ENCODE measurements at regions not wholly inside any gene's neighbourhood (a gene's known extent, or its start where the extent isn't known, plus 50 kb on each side); places are given as distances from the start of the nearest gene placed in this dataset.

GRCh38 chrX:134715930-134716619, 57.8 kb upstream of the PLAC1 start:
- Histone ChIP-seq H3K4me3 (ENCODE audit: low read depth, low read length, poor library complexity, severe bottlenecking) (no peak overlapping the region), H2AFZ (ENCODE audit: low read length) (no peak overlapping the region), H3K79me2 (ENCODE audit: insufficient read depth, low read depth, low read length) (no peaks in the 10 kb centered on the region), H3K36me3 (ENCODE audit: insufficient read depth, low read length) (no peaks in the 10 kb centered on the region), H3K4me2 (ENCODE audit: low read length) (no peak overlapping the region), H4K20me1 (ENCODE audit: insufficient read depth, low read length) (no peaks in the 10 kb centered on the region), H3K9me3 (ENCODE audit: low read length) (no peaks in the 10 kb centered on the region), H3K4me1 (ENCODE audit: insufficient read depth, low read length, poor library complexity, severe bottlenecking) (peaks cover 9% of the 10 kb centered on the region), H3K9me2 (ENCODE audit: insufficient read depth, low read length) (no peaks in the 10 kb centered on the region), H3K27ac (ENCODE audit: low read depth, low read length, poor library complexity, severe bottlenecking) (no peak overlapping the region)
- no peak for TF ChIP-seq CTCF (conservative IDR thresholded peaks at IDR 0.05; ENCODE audit: low read length)
- TF ChIP-seq EZH2phosphoT487 (IDR thresholded peaks at IDR 0.05; ENCODE audit: borderline replicate concordance, low read depth, low read length) = no peak
- BruUV-seq (replicated peaks) = no TSS peak
- no peak for DNase-seq (ENCODE audit: low spot score)
- ChIA-PET CTCF (ENCODE audit: unreplicated experiment) (no interaction called here), POLR2A (interaction anchor here (0.5 to 0.6 kb wide), 3 partner anchors 163 to 1818 kb away, joined by 3 to 5 read pairs (median 4); no protein-coding TSS in a partner anchor)
- intact Hi-C loops (cut with micrococcal nuclease; ENCODE audit: unreplicated experiment) = no loop called here

GRCh38 chrX:134714633-134715110, 56.4 kb upstream of the PLAC1 start:
- Histone ChIP-seq H3K9me3 (ENCODE audit: low read length) (no peaks in the 10 kb centered on the region), H3K27ac (ENCODE audit: low read depth, low read length, poor library complexity, severe bottlenecking) (no peak overlapping the region), H3K36me3 (ENCODE audit: insufficient read depth, low read length) (no peaks in the 10 kb centered on the region), H3K4me1 (ENCODE audit: insufficient read depth, low read length, poor library complexity, severe bottlenecking) (peaks cover 9% of the 10 kb centered on the region), H3K4me3 (ENCODE audit: low read depth, low read length, poor library complexity, severe bottlenecking) (no peak overlapping the region), H3K4me2 (ENCODE audit: low read length) (no peak overlapping the region), H3K9me2 (ENCODE audit: insufficient read depth, low read length) (no peaks in the 10 kb centered on the region), H2AFZ (ENCODE audit: low read length) (no peak overlapping the region), H3K79me2 (ENCODE audit: insufficient read depth, low read depth, low read length) (no peaks in the 10 kb centered on the region), H4K20me1 (ENCODE audit: insufficient read depth, low read length) (no peaks in the 10 kb centered on the region)
- CTCF ChIA-PET (ENCODE audit: unreplicated experiment) = no interaction called here
- TF ChIP-seq CTCF (conservative IDR thresholded peaks at IDR 0.05; ENCODE audit: low read length) (no peak), EZH2phosphoT487 (IDR thresholded peaks at IDR 0.05; ENCODE audit: borderline replicate concordance, low read depth, low read length) (no peak)
- no peak for DNase-seq (ENCODE audit: low spot score)
- POLR2A ChIA-PET = no interaction called here
- intact Hi-C loops (cut with micrococcal nuclease; ENCODE audit: unreplicated experiment) = no loop called here
- no TSS peak for BruUV-seq (replicated peaks)

- Histone ChIP-seq H3K79me2 (ENCODE audit: insufficient read depth, low read depth, low read length) (no peaks in the 10 kb centered on the region), H3K36me3 (ENCODE audit: insufficient read depth, low read length) (no peaks in the 10 kb centered on the region), H3K9me2 (ENCODE audit: insufficient read depth, low read length) (no peaks in the 10 kb centered on the region), H3K27ac (ENCODE audit: low read depth, low read length, poor library complexity, severe bottlenecking) (no peak overlapping the region), H3K4me2 (ENCODE audit: low read length) (no peak overlapping the region), H4K20me1 (ENCODE audit: insufficient read depth, low read length) (no peaks in the 10 kb centered on the region), H3K9me3 (ENCODE audit: low read length) (no peaks in the 10 kb centered on the region), H3K4me1 (ENCODE audit: insufficient read depth, low read length, poor library complexity, severe bottlenecking) (peaks cover 3% of the 10 kb centered on the region), H3K4me3 (ENCODE audit: low read depth, low read length, poor library complexity, severe bottlenecking) (no peak overlapping the region), H2AFZ (ENCODE audit: low read length) (no peak overlapping the region)
- ChIA-PET CTCF (ENCODE audit: unreplicated experiment) (no interaction called here), POLR2A (no interaction called here)
- BruUV-seq (replicated peaks) = no TSS peak
- DNase-seq (ENCODE audit: low spot score) = no peak
- no peak for TF ChIP-seq EZH2phosphoT487 (IDR thresholded peaks at IDR 0.05; ENCODE audit: borderline replicate concordance, low read depth, low read length)
- TF ChIP-seq CTCF (conservative IDR thresholded peaks at IDR 0.05; ENCODE audit: low read length) = no peak
- intact Hi-C loops (cut with micrococcal nuclease; ENCODE audit: unreplicated experiment) = no loop called here
Measured at GRCh38 chrX:134713618-134714107, 55.4 kb upstream of the PLAC1 start.

Data from OCI-LY7 (cell line).